ENCODE measurements at regions not wholly inside any gene's neighbourhood (a gene's known extent, or its start where the extent isn't known, plus 50 kb on each side); places are given as distances from the start of the nearest gene placed in this dataset.
"Not testable (repeated sequence)": the region's sequence is repeated elsewhere in the genome, so short reads cannot be mapped to it uniquely, and the experiment has no call there.

DNA sequence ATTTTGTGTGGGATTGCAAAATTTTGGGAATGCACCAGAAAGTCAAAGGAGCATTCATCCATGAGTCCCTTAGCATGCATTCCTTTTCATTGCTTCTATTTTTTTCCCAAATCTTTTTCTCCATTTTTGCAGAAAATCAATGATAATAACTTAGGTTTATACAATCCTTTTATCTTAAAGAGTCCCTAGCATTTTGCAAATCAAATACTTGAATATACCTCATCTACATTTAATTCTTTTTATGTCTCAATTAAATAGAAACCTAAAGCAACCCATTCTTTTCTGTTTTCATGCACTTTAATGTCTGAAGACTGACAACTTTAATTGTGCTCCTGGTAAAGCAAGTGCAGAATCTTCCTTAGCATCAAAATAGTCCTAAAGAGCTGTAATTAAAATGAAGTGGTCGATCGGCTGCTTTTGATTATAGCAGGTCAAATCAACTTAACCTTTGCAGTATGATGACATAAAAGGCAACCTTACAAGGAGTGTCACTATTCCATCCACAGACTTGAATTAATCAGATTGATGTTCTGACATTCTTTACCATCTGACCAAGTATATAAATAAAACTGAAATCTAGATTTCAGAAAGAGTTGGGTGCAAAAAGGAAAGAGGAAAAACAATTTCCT lies 168.4 kb downstream of the ALG10B start:
- DNase-seq: no peak

DNA sequence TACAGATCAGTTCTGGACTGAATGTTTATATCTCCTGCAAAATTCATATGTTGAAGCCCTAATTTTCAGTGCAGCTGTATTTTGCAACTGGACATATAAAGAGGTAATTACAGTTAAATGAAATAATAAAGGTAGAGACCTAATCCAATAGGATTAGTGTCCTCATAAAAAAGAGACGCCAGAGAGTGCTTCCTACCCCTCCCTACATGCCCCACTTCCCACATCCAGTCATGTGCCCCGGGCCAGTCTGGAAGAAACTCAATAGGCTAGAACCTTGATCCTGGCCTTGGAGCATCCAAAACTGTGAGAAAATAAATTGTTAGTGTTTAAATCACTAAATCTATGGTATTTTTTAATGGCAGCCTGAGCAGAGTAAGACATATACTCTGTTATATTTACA lies 172.3 kb downstream of the ALG10B start:
- DNase-seq: no peak

DNA sequence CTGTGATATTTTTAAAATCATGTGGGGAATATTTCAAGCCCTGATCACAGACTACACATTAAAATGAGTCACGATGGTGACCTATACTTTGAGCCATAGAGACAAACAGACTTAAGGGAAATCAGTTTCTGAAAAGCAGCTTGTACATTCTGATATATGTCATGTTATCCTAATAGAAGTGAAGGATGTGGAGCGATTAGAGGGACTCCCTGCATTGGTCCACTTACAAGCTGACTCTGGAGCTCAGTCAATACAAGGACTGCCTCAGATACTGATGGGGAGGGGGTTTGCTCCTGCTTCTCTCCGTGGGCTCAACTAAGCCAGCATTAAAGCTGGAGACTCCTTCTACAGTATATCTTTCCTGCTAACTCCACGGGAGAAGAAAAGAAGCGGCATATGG lies 173.5 kb downstream of the ALG10B start:
- DNase-seq: no peak

DNA sequence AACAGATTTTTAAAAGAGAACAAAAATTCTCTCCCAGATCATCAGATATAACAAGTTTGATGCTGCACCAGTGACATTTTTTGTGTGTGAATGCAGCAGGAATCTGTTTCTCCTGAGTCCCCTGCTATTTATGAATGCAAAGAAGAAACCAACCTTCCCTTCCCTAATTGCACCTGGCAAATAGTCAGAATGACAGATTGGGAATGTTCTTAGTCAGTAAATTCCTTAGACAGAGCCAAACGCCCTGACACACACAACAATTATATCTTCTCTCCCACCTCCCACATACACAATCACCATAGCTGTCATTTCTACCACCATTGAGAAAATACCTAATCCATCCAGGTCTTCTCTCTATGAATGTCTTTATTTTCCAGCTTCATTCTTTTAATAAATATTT lies 174.4 kb downstream of the ALG10B start:
- DNase-seq: no peak

DNA sequence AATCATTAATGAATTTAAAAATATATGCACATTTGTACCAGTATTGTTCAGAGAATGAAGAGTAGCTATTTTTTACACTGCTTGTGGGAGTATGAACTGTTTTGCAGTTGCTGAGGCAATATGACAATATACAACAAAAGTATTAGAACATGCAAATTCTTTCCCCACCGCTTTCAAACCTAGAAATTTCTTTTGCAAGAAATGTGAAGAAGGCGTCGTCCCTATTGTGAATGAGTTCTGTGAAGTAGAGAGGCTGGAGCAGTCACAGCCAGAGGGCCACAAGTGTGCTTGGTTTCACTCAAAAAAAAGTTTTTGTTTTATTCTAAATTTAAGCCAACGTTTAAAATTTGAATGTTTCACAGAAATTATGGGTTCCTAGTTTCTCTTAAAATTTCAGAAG lies 184.9 kb downstream of the ALG10B start:
- no peak for DNase-seq

DNA sequence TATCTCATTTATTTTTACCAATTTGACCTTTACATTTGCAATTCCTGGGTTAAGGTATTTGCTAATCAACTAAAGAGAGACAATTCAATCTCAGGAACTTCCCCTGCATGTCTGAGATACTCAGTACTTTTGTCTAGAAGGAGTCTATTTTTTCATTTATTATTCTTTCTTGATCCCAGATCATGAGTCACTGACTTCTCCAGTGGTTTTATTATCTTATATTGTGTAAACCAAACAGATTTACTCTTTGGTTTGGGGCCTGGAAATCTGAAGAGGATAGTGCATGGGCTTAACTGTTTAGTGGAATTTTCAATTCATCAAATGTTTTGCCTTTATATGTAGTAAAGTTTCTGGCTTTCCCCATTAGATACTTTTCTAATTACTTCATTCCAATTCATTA lies 185.4 kb downstream of the ALG10B start:
- DNase-seq: no peak

DNA sequence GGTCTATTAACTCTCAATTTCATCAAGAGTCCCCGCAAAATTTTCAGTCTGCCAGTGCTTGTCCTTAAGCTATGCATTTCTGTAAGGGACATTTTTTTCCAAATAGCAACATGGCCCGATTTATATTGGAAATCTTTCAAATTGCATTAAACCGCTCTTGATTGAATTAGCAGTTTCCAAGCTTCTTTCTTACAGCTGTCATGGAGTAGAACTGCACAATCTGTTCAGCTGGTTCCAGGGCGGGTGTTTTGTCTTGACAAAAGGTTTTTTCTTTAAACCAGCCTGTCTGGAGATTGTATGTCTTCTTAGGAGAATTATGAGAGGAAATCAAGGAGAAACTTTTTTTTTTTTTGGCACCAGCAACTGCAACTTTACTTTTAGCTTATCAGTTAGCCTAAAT lies 185.8 kb downstream of the ALG10B start:
- no peak for DNase-seq

DNA sequence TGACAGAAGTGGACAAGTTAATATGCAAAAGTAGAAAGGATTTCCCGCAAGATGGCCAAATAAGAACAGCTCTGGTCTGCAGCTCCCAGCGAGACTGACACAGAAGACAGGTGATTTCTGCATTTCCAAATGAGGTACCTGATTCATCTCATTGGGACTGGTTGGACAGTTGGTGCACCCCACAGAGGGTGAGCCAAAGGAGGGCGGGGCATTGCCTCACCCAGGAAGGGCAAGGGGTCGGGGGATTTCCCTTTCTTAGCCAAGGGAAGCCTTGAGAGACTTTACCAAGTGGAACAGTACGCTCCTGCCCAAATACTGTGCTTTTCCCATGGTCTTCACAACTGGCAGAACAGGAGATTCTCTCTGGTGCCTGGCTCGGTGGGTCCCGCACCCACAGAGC lies 191.3 kb downstream of the ALG10B start:
- DNase-seq: no peak

DNA sequence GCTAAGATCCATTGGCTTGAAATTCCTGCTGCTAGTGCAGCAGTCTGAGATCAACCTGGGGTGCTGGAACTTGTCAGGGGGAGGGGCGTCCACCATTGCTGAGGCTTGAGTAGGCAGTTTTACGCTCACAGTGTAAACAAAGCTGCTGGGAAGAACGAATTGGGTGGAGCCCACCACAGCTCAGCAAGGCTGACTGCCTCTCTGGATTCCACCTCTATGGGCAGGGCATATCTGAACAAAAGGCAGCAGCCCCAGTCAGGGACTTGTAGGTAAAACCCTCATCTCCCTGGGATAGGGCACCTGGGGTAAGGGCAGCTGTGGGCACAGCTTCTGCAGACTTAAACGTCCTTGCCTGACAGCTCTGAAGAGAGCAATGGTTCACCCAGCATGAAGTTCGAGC lies 191.7 kb downstream of the ALG10B start:
- no peak for DNase-seq

DNA sequence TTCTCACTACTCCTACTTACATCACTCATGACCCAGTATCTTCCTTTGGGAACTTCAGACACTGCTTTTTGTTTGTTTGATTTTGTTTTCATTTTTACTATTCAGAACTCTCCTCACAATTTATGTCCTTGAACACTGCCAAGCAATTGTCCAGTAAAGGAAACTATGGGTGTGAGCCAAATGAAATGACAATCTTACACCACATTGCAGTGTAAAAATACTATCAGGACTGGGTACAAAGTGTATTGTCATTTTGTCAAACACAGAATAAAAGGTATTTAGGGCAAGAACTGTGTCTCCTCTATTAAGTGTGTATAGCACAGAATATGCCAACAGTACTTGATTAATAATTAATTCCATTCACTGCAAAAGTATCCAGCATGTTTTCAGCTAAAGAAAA lies 199.3 kb downstream of the ALG10B start:
- no peak for DNase-seq

DNA sequence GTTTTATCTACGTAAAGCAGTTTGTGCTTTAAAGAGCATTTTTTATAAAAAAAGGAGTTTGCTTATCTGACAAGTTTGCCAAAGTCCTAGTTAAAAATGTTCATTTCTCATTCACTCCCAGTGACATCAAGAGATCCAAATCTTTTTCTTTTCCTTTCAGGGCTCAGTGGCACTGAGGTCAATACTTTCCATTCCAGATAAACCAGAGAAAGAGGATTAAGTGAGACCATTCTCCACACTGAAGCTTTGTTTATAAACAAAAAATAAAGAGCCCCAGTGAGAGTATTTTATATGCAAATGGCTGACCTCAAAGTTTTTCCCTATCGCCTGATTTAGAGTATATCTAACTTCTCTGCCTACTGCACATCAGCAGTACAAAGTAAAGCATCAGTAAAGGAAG lies 199.8 kb downstream of the ALG10B start:
- DNase-seq: no peak

DNA sequence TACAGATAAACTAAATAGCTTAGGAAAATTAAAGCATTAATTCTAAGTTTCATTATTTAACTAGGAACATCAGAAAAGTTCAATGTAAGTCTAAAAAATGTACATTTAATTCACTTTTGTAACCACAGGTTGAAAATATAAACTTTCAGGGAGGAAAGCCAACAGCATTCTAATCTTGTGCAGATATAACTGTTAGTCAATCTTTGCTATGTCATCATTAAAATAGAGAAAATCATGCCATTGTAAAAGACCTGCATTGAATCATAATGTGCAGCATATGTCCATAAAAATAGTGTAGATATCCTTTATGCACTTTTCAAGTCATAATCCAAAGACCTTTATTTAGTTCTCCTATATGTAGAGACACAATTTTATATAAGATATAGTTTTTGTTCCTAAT lies 207.3 kb downstream of the ALG10B start:
- no peak for DNase-seq

DNA sequence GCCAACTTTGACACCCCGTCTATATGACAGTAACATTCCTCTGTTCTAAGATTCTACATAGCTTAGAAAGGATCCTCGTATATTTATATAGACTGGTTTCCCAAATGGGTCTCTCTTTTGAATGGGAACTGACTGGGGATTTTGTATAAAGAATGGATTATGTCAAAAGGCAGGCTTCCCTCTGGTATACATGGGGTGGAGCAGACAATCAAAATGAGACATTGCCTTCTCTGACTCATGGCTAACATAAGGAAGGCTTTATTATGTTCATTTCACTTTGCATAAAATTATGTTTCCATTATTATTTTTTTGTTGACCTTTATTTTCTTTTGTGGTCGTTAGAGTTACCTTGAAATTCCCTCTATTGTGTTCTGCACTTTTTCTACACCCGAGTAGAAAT lies 211.1 kb downstream of the ALG10B start:
- no peak for DNase-seq

DNA sequence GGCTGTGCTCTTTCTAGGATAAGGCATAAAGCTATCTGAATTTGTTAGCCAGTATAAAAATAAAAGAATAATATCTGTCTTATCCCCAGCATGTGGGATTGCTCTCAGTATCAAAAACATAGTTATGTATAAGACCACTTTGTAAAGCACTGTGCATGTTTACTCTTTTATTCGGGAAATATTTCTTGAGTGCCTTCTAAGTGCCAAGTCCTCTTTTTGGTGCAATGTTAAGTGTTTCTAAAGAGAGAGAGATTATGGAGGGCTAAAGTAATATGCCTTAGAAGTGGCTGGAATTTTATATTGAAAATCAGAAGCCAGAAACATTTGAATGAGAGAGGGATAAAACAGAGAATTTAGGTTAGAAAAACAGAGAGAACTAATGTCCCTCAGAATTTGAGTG lies 212.0 kb downstream of the ALG10B start:
- no peak for DNase-seq

DNA sequence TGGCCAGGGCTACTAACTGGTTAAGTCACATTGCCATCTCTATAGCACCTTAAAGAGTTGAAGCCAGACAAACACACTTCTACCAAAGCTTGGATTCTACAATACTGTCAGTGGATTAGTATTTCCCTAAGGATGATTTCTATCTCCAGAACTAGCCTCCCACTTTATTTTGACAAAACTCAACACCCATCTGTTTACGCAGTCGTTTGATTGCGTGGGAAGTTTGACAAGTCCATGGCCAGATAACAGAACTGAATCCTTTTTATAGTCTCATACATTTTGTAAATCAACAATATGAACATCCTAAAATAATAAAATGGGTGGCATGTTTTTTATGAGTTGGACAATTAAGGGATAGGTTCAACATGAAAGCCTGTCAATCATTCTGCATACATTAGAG lies 212.7 kb downstream of the ALG10B start:
- not testable (repeated sequence) for DNase-seq

DNA sequence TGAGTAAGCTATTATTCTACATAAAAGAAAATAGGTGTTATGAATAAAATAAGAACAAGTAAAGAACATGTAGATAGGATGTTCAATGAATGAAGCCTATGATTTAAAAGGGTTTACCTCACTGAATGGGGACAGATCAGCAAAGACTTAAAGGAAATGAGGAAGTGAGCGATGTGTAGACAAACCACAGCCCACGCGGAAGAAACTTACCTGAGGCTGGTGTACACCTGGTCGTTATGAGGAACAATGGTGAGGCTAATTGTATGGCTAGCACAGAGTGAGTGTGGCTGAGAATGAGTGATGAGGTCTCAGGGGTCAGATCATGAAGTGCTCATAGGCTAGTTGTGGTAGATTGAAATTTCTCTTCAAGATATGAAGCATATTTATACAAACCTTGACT lies 221.7 kb downstream of the ALG10B start:
- DNase-seq: no peak

DNA sequence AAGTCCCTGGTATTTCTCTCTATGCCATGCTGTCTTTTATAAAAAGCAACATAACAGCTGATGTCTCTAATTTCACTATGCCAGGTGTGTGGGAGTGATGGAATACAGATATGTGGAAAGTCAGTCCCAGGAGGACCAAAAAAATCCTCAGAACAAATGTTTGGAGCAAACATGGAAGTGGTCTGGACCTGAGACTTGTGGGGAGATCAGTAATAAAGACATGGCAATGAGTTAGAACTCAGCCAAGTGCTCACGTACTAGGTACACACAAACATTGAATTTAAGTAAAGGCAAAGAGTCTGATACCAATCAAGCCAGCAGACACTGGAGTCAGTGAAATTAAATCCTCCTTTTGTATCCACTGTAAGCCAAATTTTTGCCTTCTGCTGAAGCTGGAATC lies 223.6 kb downstream of the ALG10B start:
- no peak for DNase-seq

DNA sequence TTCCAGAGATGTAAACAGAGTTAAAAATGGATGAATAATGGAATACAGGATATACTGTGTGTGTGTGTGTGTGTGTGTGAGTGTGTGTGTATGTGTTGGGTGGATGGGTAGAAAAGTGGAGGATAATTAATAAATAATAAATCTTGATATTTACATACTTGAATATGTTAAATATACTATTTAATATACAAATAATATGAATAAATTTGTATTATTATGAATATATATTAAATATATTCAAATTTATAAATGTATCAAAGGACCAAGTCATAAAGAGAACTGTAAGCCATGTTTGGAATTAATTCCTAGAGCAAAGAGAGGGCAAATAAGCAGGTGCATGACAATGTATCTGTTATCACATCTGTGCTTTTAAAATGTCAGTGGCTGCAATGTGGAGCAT lies 225.3 kb downstream of the ALG10B start:
- DNase-seq: no peak

DNA sequence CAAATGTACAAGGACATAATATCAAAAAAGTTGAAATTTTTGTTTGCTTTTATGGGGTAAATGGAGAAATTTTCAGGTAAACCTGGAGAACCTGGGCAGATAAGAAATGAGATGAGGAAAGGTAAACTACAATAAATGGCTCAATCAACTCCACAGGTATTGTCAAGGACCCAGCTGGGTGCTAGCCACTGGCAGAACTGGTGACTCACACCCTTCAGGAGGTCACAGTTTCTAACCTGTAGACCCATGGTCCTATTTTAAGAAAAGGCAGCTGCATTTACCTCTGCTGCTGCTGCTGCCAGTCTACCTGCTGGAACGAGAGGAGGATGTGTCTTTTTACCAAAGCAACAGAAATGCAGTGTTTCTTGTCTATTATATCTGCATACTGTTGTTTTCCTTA lies 226.6 kb downstream of the ALG10B start:
- DNase-seq: no peak

DNA sequence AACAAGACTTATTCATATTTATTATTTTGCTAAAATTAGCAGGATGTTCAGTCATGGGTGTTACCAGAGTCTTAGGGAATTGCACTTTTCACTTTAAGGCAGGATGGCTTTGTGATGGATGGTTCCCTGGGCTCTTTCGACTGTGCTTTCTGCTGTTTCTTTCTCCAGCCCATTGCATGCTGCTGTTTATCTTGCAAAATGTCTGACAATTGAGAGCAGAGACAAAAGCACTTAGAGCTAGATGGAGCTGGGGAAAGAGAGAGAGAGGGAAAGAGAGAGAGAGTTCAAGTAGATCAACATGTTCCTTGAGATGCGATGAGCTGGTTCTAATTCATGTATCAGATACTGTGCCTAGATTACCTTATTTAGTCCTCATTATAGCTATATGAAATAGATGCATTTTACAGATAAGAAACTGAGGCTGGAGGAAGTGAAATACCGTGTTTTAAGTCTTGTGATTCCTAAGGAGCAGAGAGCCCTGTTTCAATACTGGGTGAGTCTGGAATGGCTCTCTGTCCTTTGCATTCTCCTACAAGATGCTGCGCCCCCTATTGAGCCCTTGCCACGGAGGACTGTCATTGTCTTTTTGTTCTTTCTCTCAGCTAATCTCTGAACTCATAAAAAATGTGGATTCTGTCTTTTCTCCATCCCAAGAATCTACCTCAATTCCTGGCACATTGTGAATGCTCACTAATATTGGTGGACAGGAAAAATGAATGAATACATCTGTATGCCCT lies 227.9 kb downstream of the ALG10B start:
- DNase-seq: no peak

DNA sequence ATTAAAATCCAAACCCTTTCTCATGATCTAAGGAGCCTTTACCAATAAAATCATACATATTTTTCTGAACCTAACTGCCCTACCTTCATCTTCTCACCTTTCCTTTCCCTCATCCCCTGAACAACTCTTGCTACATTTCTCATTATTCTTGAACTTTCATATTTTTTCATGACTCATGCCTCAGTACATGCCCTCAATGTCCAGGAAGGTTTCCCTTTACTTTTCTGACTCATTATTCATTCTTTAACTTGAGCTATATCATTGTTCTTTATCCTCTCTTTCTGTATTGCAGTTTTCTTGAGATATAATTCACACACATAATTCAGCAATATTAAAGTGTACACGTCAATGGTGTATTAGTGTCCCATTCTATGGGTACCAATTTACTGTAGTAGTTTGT lies 231.0 kb downstream of the ALG10B start:
- DNase-seq: no peak

DNA sequence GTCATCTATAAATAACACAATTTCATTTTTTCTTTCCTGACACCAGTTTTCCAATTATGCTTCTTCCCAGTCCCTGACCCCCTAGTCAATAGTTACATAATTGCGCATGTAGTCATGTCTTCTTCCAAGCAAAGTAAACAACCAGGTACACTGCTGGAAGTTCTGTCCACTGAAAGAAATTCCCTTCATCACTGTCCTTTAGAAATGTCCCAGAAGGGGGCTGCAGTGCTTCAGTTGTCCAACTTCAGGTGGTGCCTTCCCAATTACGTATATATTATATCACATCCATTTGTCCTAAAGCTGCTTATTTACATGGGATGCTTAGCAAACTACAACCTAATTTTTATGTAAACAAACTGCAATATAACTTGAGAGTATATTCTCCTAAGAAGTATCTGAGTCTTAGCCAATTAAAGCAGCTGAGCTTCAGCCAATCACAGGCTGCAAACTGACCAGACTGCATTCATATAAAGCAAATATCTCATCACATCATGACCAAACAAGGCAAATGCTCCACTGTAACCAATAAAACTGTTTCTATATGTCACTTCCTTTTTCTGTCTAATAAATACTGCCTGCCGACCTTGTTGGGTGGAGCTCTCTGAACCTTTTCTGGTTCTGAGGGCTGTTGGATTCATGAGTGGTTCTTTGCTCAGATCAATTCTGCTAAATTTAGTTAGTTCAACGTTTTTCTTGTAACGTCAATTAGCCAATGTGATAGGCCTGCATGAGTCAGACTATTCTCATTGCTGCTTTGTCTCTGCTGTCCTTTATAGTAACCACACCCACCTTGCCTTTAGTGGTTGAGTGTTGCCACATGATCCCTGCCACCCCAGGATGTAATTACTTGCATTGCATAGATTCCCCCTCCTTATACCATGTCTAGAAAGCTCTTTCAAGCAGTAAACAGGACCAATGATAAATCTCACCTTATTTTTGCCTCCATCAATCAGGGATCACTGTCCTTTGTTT lies 239.3 kb downstream of the ALG10B start:
- DNase-seq: no peak

DNA sequence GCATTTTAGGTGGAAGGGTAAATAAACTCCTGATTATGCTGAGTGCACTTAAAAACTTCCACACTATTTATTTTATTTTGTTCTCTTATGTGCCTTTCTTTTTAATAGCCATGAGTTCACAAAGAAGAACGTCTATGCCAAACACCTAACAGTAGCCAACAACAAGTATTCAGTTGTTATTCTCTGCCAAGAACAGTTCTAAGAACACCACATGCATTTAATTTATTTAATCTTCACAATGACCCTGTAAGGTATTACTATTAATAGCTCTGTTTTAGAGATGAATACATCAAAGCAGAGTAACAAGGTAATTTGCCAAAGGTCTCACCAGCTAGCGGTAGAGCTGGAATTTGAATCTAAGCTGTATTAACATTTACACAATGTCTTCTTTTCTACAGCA lies 240.1 kb downstream of the ALG10B start:
- DNase-seq: no peak

DNA sequence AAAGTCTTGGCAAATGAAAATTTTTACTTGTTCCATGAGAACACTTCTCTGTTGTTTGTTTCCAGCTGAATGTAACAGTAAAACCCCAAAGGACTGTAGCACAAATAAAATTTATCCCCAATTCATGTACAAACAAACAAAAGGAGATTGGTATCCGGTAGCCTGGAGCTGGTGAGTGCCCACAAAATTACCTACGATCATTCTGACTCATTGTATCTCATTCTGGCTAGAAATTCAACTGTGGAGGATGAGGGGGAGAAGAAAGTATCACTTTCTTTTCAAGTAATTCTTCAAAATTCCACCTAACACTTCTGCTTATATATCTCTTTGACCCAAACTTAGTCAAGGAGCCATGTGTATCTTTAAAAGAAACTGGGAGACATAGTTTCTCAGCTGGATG lies 268.5 kb downstream of the ALG10B start:
- no peak for DNase-seq
